ENCODE measurements at regions not wholly inside any gene's neighbourhood (a gene's known extent, or its start where the extent isn't known, plus 50 kb on each side); places are given as distances from the start of the nearest gene placed in this dataset.
"Not testable (repeated sequence)": the region's sequence is repeated elsewhere in the genome, so short reads cannot be mapped to it uniquely, and the experiment has no call there.

DNA sequence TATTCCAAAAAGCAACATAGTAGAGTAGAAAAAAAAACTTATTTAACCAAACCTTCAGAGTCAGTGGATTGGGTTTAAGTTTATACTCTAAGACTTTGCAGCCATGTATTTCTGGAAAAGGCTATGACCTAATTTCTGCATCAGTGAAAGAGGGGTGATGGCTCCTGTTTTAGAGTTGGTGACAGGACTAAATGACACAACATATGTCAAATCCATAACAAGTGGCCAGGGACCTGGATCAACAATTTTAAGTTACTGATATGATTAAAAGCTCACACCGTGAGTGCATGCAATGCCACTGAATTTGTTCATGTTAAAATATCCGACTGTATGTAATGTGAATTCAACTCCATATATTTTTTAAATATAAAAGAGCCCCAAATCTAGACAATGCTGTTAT is 390.6 kb downstream of the TNS3 start:
- intact Hi-C loops (cut with micrococcal nuclease): no loop called here

DNA sequence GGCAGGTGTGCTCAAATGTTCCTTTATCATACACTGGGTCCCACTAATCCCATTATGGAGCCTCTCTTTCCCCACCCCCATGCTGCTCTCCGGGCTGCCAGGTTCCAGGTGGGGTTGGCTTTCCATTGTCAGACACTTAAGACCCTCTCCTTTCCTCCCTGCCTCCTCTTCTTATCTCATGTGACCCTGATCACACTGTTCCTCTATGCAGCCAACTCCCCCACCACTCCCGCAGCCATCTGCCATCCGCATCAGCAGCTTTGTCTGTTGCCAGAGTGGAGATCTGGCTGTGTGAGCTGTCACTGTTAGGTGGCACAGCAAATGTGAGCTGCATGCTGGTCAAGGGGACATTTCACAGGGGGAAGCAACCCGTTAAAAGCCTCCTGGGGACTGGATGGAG is 391.4 kb downstream of the TNS3 start:
- intact Hi-C loops (cut with micrococcal nuclease): no loop called here

DNA sequence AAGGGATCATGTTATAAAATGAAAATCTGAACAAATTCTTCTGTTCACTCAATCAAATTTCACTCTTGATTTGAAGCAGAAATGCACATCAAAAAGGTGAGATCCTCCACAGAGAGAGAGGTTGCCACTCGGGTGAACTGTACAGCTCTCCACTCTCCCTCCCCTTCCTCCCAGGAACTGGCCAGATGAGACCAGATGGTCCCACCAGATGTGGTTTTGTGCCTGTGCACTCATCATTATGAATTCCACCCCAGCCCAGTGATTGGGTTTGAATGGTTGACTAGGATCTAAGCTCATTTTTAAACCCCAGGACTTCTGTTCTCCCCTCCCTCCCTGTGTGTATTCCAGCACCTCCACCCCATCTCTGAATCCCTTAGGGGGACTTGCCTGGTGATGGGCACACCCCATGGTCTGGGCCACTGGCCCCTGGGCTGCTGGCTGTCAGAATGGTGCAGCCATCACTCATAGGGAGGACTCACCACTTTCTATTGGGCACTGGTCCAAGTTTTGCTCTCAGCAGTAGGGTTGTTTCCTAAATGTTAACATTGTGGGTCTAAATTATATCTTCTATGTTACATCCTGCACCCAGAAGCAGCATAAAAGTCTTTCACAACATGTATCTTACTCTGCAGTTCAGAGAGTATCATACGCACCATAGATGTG is 393.1 kb downstream of the TNS3 start:
- intact Hi-C loops (cut with micrococcal nuclease): no loop called here

DNA sequence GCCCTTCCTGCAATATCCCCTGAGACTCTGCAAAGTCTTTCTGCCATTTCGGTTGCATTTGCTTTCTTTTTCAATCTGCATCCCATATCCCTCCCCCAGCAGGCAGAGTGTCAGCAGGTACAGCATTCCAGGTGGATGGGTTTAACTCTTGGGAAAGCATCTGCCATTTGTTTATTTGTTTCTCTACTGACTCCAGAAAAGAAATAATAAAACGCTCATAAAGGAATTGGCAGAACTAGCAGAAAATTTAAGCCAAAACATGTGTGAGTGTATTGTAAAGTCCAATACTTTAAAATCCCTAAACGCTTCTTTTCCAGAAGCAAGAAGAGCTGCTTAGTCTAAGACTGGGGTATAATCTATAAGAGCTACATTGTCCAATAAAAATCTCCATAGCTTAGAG is 393.8 kb downstream of the TNS3 start:
- intact Hi-C loops (cut with micrococcal nuclease): no loop called here

DNA sequence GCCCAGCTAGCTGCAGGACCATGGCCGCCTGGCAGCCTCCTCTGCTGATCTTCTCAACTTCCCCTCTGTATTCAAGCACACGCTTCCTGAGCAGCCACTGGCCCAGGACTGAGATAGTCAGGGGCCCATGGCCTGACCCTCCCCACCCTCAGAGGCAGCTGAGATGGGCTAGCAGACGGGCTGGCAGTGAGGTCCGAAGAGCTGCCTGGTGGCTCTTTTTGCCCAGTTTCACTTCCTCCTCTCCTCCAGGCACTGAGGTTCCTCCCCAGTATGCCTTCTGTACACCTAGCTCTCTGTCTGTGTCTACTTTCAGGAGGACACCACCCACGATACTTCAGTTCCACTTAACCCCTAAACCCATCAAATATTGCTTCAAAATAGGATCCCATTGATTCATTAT is 395.6 kb downstream of the TNS3 start:
- intact Hi-C loops (cut with micrococcal nuclease): no loop called here

DNA sequence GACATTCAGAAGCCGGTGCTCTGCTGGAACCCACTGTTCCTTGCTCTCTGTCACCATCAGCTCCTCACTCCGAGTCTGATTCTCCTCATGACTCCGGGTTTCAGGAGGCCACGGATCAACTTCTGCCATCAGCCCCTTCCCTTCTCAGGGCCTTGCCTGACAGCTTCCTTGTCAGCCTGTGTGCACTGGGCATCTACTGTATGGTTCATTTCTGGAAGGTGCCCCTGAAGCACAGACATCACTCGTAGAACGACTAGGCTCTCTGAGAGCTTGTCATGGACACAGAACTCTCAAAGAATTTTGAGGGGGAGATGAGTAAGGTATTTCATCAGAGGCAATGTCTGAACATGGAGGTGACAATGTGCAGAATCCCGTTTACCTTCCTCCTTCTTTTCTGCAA is 396.1 kb downstream of the TNS3 start:
- intact Hi-C loops (cut with micrococcal nuclease): no loop called here

DNA sequence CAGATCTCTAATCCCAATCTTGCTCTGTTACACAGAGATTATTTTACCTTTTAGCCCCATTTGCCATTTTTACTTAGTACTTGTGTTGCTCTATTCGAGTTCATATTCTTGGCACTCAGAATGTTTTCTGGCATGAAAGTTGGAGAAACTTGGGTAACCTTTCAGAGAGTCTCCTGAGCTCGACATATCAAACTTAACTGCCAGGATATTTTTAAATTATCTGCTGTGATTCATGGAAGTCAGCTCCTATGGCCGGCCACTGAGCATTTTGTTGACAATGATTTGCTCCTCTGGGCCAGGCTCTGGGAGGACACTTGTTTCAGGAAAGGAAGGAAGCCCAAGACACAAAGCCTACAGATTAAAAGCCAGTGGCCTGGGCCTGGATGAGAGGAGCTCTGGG is 396.7 kb downstream of the TNS3 start:
- intact Hi-C loops (cut with micrococcal nuclease): no loop called here

DNA sequence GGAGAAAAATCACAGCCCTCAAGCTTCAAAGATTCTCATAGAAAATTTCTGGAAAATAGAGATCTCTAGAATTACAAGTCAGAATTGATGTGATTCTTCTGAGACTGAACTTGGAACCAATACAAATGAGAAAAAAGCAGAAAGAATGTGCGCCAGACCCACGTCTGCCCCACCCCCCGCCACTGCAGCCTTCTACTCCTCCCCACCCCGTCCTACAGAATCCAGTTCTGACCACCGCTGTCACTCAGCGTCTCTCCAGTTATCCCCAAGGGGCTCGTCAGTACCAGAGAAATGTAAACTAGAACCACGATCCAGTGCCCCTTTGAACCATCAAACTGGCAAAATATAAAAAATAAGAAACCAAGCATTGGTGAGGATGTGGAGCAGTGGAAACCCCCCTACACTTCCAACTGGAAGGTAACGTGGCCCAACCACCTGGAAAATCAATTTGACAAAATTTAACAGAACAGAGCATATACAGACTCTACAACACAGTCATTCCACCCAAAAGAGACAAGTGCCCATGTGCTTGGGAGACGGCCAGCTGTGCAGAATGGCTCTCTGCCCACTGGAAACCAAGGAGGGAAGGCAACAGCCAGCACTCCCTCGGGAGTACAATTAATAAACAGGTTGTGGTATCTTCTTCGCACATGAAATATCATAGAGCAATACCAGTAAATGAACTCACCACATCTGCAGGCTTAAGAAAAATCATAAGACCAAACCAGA is 397.9 kb downstream of the TNS3 start:
- intact Hi-C loops (cut with micrococcal nuclease): no loop called here

DNA sequence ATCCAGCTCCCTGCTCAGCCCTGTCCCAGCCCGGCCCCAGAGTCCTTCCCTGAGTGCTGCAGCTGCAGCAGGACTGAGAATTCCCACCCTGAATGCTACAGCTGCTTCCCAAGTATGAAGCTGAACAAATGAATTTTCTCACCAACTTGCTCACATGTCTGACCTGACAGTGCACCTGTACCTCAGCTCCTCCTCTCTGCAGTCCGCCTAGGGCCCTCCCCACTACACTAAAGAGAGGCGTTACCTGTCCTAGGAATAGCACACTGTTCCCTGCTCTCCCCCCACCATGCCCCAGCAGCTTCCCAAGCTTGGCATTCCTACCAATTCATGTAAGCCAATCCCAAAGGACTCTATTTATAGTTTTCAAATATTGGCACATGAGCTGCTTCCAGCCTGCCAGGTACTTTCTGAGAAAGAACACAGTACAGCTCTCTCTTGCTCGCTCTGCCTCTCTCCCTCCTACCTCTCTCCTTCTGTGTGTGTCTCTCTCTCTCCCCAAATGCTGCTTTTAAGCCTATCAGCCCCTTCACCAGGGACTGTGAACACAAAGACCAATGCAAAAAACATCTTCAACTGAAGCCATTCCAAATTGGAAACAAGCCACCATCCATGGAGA is 400.1 kb downstream of the TNS3 start:
- intact Hi-C loops (cut with micrococcal nuclease): no loop called here

DNA sequence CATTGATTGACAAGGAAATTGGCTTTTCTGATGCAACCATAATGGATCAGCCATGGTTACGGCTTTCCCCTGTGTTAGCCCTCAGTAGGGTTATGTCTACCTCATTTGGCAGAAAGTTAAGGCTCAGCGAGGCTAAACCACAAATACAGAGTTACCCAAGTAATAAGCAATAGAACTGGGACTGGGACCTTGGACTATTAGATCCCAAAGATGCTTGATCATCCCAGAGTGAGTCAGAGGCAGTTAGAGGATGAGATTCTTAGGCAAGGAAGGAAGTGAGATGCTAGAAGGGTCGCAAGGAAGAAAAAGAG is 401.4 kb downstream of the TNS3 start:
- intact Hi-C loops (cut with micrococcal nuclease): no loop called here

DNA sequence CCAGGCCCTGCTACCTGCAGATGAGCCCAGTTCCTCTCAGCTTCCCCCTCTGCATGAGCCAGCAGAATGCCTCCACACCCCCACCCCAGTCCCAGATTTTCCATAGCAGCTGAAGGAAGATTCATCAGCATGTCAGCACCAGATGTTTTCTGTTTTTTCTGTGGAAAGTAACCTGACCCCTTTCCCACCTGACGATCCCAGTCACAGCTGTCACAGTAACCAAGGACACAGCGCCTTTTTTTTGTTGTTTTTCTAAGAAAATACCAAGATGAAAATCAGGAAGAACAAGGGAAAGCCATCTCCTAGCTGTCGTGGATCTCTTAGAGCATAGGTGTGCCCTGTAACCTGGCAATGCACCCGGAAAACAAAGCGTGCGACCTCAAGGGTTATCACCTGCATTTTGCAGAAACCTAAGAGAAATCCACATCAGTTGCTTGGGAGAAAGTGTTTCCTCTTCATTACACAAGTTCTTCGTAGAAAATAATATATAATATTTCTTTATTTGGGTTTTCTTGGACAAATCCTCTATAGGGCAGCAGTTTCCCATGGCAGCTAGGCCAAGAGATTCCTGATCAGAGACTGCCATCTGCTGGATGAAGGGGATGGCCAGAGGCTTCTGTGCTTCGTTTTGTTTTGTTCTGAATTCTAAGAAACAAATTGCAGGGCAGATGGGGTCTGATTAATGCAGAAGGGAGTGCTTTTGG is 401.9 kb downstream of the TNS3 start:
- intact Hi-C loops (cut with micrococcal nuclease): no loop called here

DNA sequence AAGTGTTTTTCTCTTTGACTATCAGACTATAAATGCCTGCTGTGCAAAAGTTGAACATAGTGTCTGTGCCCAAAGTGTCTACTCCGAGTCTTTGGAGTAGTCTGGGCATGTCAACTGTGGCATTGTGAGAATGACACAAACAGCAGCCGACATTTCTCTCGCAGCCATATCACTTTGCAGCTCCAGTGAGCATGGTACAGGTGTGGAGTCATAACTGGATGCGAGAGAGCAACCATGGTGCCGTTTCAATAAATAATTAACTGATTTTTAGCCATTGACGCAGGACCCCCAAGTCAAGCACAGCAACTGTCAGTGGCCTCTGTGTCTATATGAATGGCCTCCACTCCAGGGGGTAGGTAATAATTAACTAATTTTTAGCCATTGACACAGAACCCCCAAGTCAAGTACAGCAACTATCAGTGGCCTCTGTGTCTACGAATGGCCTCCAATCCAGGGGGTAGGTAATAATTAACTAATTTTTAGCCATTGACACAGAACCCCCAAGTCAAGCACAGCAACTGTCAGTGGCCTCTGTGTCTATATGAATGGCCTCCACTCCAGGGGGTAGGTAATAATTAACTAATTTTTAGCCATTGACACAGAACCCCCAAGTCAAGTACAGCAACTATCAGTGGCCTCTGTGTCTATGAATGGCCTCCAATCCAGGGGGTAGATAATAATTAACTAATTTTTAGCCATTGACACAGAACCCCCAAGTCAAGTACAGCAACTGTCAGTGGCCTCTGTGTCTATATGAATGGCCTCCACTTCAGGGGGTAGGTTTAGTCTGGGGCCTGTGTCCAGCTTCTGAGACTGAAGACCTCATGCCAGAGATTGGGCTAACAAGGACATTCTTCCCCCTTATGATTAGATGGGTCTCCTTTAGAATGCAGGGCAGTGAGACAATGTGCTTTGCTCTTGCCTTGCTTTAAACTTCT is 409.0 kb downstream of the TNS3 start:
- intact Hi-C loops (cut with micrococcal nuclease): not testable (repeated sequence)

DNA sequence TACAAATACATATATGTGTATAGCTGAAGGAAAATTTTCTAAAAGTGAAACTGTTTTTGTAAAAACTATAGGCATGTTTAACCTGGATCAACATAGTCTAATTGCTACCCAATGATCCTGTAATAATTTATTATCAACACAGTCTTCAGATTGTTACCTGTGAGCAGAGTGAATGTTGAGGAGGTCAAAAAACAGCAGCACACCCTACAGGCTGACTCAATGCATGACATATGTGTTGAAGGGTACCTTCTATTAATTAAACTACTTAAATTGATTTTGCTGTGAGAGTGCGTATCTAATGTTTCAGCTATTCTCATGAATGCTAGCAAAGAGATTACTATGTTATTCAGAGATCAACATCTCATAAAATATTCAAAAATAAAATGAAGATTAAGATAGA is 411.4 kb downstream of the TNS3 start:
- intact Hi-C loops (cut with micrococcal nuclease): no loop called here

DNA sequence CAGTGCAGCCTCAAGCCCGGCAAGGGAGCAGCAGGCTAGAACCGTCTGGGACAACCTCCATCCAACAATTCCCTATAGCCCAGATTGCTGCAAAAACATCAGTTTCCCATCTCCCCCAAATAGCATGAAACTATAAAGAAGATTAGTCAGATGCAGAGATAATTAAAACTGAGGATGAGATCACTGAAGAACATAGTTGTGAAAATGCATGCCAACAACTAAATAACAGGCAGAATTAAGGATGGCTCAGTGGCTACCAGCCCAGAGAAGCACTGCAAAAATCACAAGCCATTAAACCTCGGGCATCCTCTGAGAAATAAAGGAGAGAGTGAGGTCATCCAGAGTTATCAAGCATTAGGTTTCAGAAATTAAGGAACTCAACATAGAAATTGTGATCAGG is 427.1 kb downstream of the TNS3 start:
- intact Hi-C loops (cut with micrococcal nuclease): no loop called here

DNA sequence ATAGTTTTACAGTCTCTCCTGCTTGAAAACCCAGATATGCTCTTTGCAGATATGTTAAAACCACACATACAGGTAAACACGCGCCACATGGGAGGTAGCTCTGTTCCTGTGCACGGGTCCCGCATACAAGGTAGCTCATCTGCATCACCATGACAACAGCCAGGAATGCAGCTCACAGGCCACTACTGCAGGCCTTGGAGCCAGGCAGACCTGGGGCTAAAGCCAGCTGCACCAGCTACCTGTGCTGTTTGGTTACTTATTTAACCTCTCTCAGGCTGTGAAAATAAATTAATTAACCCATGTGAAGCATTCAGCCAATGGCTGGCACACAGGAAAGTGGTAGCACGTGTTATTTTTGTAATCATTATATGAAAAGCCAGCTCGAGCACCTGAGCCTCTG is 428.3 kb downstream of the TNS3 start:
- intact Hi-C loops (cut with micrococcal nuclease): no loop called here

DNA sequence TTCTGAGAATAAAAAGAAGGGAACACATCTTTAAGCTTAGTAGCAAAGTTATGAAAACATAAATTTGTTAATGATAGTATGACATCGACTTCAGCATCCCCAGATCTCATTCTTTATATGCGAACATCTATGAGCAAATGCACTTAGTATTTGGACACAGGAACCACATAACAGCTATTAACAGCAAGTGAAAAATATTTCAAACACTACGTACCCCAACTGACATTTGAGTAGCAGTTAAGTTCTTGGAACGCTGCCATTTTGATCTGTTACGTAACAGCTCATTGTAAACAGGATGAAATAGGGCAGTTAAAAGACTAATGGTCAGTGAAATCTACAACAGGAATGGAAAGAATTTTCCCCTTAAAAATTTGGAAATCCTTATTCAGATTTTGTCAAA is 428.9 kb downstream of the TNS3 start:
- intact Hi-C loops (cut with micrococcal nuclease): no loop called here

DNA sequence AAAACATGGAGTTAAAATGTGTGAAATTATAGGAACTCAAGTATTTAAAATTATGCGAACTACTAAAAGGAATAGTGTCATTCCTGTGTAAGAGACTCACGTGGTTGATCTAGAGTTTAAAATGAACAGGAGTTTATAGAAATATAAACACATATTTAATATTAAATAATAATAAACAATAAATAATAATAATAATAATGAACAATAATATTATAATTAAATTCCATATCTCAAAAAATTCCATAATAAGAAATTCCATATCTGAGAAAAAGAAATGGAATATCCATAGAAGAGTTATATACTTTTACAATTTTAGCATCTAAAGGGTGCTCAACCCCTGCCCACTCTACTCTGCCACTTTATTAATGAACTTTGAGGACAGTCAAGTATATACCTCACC is 429.6 kb downstream of the TNS3 start:
- intact Hi-C loops (cut with micrococcal nuclease): no loop called here

DNA sequence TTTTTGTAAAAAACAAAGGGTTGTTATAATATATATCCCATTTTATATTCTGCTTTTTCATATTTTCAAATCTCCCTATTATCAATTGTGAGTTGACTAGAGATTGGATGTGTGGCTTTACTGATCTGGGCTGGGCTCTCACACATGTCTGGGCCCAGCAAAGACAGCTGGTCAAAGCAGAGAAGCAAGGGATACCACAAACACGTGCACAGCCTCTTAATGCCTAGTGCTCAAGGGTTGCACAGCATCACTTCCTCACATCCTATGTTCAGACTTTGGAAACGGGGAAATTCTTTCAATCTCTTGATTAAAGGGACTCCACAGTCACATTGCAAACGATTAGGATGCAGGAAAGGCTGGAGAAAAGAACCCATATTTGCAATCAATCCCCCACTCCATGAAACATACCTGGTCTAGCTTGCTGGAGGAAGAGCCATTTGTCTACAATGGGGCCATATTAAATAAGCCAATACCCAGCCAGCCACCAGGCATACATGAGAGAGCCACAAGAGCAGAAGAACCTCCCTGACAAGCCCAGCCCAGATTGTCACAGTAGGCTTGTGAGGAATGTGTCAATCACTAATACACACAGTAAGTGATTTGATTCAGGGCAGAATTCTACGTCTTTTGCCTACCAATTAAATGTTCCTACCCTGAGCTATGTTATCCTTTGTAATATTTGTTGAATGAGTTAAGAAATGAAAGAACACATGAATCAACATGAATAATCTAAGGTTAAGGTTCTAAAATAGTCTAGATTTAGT is 431.2 kb downstream of the TNS3 start:
- intact Hi-C loops (cut with micrococcal nuclease): no loop called here

DNA sequence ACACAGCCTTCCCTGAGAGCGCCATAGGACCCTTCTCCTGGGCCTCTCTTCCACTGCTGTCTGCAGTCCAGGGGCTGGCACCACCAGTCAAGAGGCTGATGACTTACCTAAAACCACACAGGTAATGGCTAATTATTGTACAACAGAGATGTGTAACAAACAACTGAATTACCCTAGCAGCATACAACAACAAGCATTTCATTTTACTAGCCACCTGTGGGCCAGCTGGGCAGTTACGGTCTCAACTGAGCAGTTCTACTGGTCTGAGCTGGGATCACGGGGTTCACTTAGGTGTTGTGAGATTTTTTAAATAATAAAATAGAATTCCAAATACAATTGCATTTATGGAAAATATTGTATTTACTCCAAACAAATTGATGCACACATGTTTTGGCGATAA is 431.9 kb downstream of the TNS3 start:
- intact Hi-C loops (cut with micrococcal nuclease): no loop called here

DNA sequence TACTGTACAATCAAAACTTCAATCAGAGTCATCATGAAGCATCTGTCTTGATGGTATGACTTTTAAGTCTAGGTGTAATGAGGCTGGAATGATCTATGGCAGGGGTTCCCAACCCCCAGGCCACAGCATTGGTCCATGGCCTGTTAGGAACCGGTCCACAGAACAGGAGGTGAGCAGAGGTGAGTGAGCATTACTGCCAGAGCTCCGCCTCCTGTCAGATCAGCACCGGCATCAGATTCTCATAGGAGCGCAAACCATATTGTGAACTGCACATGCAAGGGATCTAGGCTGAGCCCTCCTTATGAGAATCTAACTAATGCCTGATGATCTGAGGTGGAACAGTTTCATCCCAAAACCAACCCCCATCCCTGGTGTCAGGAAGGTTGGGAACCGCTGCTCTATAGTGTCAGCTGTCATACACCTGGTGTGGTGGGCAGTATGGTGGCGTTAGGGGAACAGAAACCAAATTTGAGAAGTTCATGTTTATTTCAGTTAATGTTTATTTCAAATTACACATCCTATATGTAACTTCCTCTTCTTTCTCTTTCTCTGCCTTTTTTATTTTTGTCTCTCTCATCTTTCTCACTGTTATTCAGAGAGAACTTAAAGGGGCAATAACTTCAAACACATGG is 432.6 kb downstream of the TNS3 start:
- intact Hi-C loops (cut with micrococcal nuclease): no loop called here

All from T-helper 2 cell treated with Interferon-gamma antibody and Interleukin-4, amounts not matched to agents 100 ng/mL and 5 ng/mL, for 36 hours (primary cell).